DND-41 (cell line): ENCODE measurements at regions not wholly inside any gene's neighbourhood (a gene's known extent, or its start where the extent isn't known, plus 50 kb on each side); places are given as distances from the start of the nearest gene placed in this dataset.

Source experiments
- ATAC-seq: fragments of 200-7000 bp; cut with Tn5 transposase; 3 replicates; pipeline ENCODE4 v1.9.1; 2021; ENCODE audit warnings: low read depth; ENCODE audit not compliant: insufficient read depth
- DNase-seq: peaks from one replicate; pipeline ENCODE4 v3.0.0-alpha.2; 2020
- H2AFZ ChIP-seq: 2 replicates; pipeline ENCODE4 v1.6.0; 2012; ENCODE audit warnings: low read depth, low read length
- H3K27ac ChIP-seq: 2 replicates; pipeline ENCODE4 v1.5.1; 2012; ENCODE audit warnings: low read length, inconsistent platforms
- H3K27me3 ChIP-seq: fragments of 200-600 bp; sonication (generic); 2 replicates; pipeline ENCODE4 v1.6.0; 2012; ENCODE audit warnings: low read length, mild to moderate bottlenecking, inconsistent platforms; ENCODE audit not compliant: insufficient read depth, poor library complexity
- H3K36me3 ChIP-seq: 2 replicates; pipeline ENCODE4 v1.5.1; 2012; ENCODE audit warnings: low read length, inconsistent platforms; ENCODE audit not compliant: insufficient read depth
- H3K4me1 ChIP-seq: 2 replicates; pipeline ENCODE4 v1.5.1; 2012; ENCODE audit warnings: mild to moderate bottlenecking, low read length; ENCODE audit not compliant: insufficient read depth
- H3K4me2 ChIP-seq: 2 replicates; pipeline ENCODE4 v1.6.0; 2012; ENCODE audit warnings: mild to moderate bottlenecking, moderate library complexity, low read length, inconsistent platforms; ENCODE audit not compliant: insufficient read depth
- H3K4me3 ChIP-seq, 2 experiments: fragments of 200-600 bp in 1 of 2; shearing (Covaris generic) in 1 of 2; 2 replicates each; pipeline ENCODE4 v1.5.1; 2012 to 2016; ENCODE audit warnings: inconsistent platforms in 2 of 2, low read length in 2 of 2, mild to moderate bottlenecking in 2 of 2, low read depth in 1 of 2, moderate library complexity in 1 of 2
- H3K79me2 ChIP-seq: 2 replicates; pipeline ENCODE4 v1.6.0; 2012; ENCODE audit warnings: low read length, inconsistent platforms; ENCODE audit not compliant: insufficient read depth
- H3K9ac ChIP-seq: 2 replicates; pipeline ENCODE4 v1.6.0; 2012; ENCODE audit warnings: low read depth, mild to moderate bottlenecking, inconsistent platforms, low read length, moderate library complexity
- H3K9me3 ChIP-seq: 2 replicates; pipeline ENCODE4 v1.5.1; 2012; ENCODE audit warnings: low read length, moderate library complexity, mild to moderate bottlenecking, inconsistent platforms; ENCODE audit not compliant: insufficient read depth, severe bottlenecking
- H4K20me1 ChIP-seq: 2 replicates; pipeline ENCODE4 v1.6.0; 2012; ENCODE audit warnings: low read length; ENCODE audit not compliant: insufficient read depth
- CTCF ChIP-seq: IDR thresholded peaks from 2 replicates; pipeline ENCODE4 v1.5.1; 2012; ENCODE audit warnings: borderline replicate concordance, low read length, moderate library complexity, mild to moderate bottlenecking; ENCODE audit not compliant: poor library complexity, severe bottlenecking; ENCODE audit errors: extremely low read depth
- EZH2 ChIP-seq: IDR thresholded peaks from 3 replicates; pipeline ENCODE4 v1.6.1; 2012; ENCODE audit warnings: borderline replicate concordance, low read depth, mild to moderate bottlenecking, moderate library complexity, low read length, inconsistent platforms; ENCODE audit not compliant: severe bottlenecking

GRCh38 chr10:32159264-32159663 is 103.0 kb upstream of the KIF5B start:
- Histone ChIP-seq H3K9me3 (no peaks in the 10 kb centered on the region), H3K27me3 (no peaks in the 10 kb centered on the region), H3K4me1 (no peaks in the 10 kb centered on the region), H2AFZ (no peak overlapping the region), H3K4me3 (no peak overlapping the region), H3K4me2 (no peak overlapping the region), H3K27ac (no peak overlapping the region), H4K20me1 (no peaks in the 10 kb centered on the region), H3K36me3 (no peaks in the 10 kb centered on the region), H3K79me2 (no peaks in the 10 kb centered on the region), H3K9ac (no peak overlapping the region)
- ATAC-seq, result no peak
- no peak for DNase-seq
- no peak for TF ChIP-seq EZH2
- no peak for TF ChIP-seq CTCF

GRCh38 chr10:32156031-32156495 is 99.8 kb upstream of the KIF5B start:
- H2AFZ ChIP-seq, result no peak overlapping the region
- no peaks in the 10 kb centered on the region for H3K27me3 ChIP-seq
- no peak for ATAC-seq
- peaks cover 5% of the 10 kb centered on the region for H3K9me3 ChIP-seq
- peaks cover 1% of the 10 kb centered on the region; the same call in 1 of the 2 replicates for H3K4me1 ChIP-seq
- H3K27ac ChIP-seq, result no peak overlapping the region
- H3K9ac ChIP-seq, result no peak overlapping the region
- TF ChIP-seq EZH2, result no peak
- no peak for TF ChIP-seq CTCF
- H3K4me2 ChIP-seq, result no peak overlapping the region
- H4K20me1 ChIP-seq, result no peaks in the 10 kb centered on the region
- no peak for DNase-seq
- no peaks in the 10 kb centered on the region for H3K79me2 ChIP-seq
- H3K4me3 ChIP-seq, result no peak overlapping the region
- no peaks in the 10 kb centered on the region for H3K36me3 ChIP-seq

GRCh38 chr10:32155075-32155516 is 98.9 kb upstream of the KIF5B start:
- no peaks in the 10 kb centered on the region for H3K36me3 ChIP-seq

More at GRCh38 chr10:32155075-32155516, 98.9 kb upstream of the KIF5B start:
- DNase-seq (no peak), ATAC-seq (no peak)
- no peaks in the 10 kb centered on the region for H3K79me2 ChIP-seq
- H3K9me3 ChIP-seq, result peaks cover 5% of the 10 kb centered on the region
- no peak overlapping the region for H3K27ac ChIP-seq
- H3K9ac ChIP-seq, result no peak overlapping the region
- TF ChIP-seq CTCF, result no peak
- no peak for TF ChIP-seq EZH2
- no peak overlapping the region for H3K4me2 ChIP-seq
- no peak overlapping the region for H3K4me3 ChIP-seq
- H2AFZ ChIP-seq, result no peak overlapping the region
- no peaks in the 10 kb centered on the region for H3K27me3 ChIP-seq
- H3K4me1 ChIP-seq, result peaks cover 8% of the 10 kb centered on the region
- H4K20me1 ChIP-seq, result no peaks in the 10 kb centered on the region
